Adrenal gland (tissue), 5 donors: ENCODE measurements at regions not wholly inside any gene's neighbourhood (a gene's known extent, or its start where the extent isn't known, plus 50 kb on each side); places are given as distances from the start of the nearest gene placed in this dataset.

Source experiments
- POLR2A ChIP-seq, 2 donors: fragments of 450-650 bp; IDR thresholded peaks; one replicate each; pipeline ENCODE4 v1.6.1; 2017; ENCODE audit warnings: antibody characterized with exemption in 2 of 2, mild to moderate bottlenecking in 2 of 2, moderate library complexity in 1 of 2
- TF ChIP-seq, protein P1 (sequence below), 6 experiments: fragments of 450-650 bp in 4 of 6; fragments of 200-600 bp in 2 of 6; sonication (generic) in 1 of 6; IDR thresholded peaks; 1 replicate in 5 of 6; 2 replicates in 1 of 6; pipeline versions ENCODE4 v1.5.1 to v1.8.0; 2016 to 2021; ENCODE audit warnings: antibody characterized with exemption in 6 of 6, mild to moderate bottlenecking in 2 of 6, moderate library complexity in 1 of 6
- donor health status: DM: no; HTN: no; CAD: no.

DNA sequence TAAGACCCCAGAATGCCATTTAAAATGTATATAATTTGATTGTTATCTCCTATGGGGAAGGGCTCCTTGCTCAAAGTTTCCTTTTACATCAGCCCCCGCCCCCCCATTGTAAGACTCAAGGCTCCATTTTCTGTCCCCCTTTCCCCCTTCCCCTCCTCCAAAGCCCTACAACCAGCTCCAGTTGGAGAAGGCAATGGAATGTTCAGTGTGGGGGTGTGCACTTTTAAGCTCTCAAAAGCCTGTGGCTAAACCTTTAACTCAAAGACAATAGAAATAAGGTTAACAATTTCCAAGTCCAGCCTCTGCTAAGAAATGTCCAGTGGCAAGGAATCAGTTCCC, 114.7 kb downstream of the NOG start:
- TF ChIP-seq, protein P1, sequence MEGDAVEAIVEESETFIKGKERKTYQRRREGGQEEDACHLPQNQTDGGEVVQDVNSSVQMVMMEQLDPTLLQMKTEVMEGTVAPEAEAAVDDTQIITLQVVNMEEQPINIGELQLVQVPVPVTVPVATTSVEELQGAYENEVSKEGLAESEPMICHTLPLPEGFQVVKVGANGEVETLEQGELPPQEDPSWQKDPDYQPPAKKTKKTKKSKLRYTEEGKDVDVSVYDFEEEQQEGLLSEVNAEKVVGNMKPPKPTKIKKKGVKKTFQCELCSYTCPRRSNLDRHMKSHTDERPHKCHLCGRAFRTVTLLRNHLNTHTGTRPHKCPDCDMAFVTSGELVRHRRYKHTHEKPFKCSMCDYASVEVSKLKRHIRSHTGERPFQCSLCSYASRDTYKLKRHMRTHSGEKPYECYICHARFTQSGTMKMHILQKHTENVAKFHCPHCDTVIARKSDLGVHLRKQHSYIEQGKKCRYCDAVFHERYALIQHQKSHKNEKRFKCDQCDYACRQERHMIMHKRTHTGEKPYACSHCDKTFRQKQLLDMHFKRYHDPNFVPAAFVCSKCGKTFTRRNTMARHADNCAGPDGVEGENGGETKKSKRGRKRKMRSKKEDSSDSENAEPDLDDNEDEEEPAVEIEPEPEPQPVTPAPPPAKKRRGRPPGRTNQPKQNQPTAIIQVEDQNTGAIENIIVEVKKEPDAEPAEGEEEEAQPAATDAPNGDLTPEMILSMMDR (IDR thresholded peaks at IDR 0.05) = no peak
- TF ChIP-seq POLR2A (IDR thresholded peaks at IDR 0.05) = no peak
